NCI-H2196 (cell line): ENCODE measurements at regions not wholly inside any gene's neighbourhood (a gene's known extent, or its start where the extent isn't known, plus 50 kb on each side); places are given as distances from the start of the nearest gene placed in this dataset.
"Not testable (repeated sequence)": the region's sequence is repeated elsewhere in the genome, so short reads cannot be mapped to it uniquely, and the experiment has no call there.

ENCODE experiments used
- DNase-seq: peaks from one replicate; lab custom pipeline; 2025; ENCODE audit not compliant: unreplicated experiment; lab: John Stamatoyannopoulos, UW

GRCh38 chr1:14371771-14372497 is 226.6 kb upstream of the KAZN start:
- DNase-seq, result no peak

- DNase-seq, result no peak
These were observed 226.0 kb upstream of the KAZN start for GRCh38 chr1:14372526-14372925.

GRCh38 chr1:14373081-14373758 is 225.3 kb upstream of the KAZN start:
- no peak for DNase-seq

GRCh38 chr1:14375226-14375625 is 223.3 kb upstream of the KAZN start:
- DNase-seq, result no peak

GRCh38 chr1:14377386-14377785 is 221.1 kb upstream of the KAZN start:
- no peak for DNase-seq

GRCh38 chr1:14380408-14380807 is 218.1 kb upstream of the KAZN start:
- DNase-seq, result no peak

GRCh38 chr1:14390816-14391215 is 207.7 kb upstream of the KAZN start:
- peak; percentile 37 for DNase-seq

GRCh38 chr1:14392161-14392858 is 206.2 kb upstream of the KAZN start:
- DNase-seq, result no peak

- DNase-seq, result no peak
These were observed 205.6 kb upstream of the KAZN start for GRCh38 chr1:14392859-14393365.

- DNase-seq, result no peak
These were observed 202.4 kb upstream of the KAZN start for GRCh38 chr1:14396100-14396499.

- no peak for DNase-seq
These were observed 194.4 kb upstream of the KAZN start for GRCh38 chr1:14403961-14404645.

- no peak for DNase-seq
These were observed 193.6 kb upstream of the KAZN start for GRCh38 chr1:14404862-14405301.

GRCh38 chr1:14412235-14412634 is 186.2 kb upstream of the KAZN start:
- DNase-seq, result no peak

GRCh38 chr1:14413819-14414490 is 184.5 kb upstream of the KAZN start:
- DNase-seq, result no peak

GRCh38 chr1:14415396-14415795 is 183.1 kb upstream of the KAZN start:
- peak; percentile 12 for DNase-seq

GRCh38 chr1:14419778-14420218 is 178.7 kb upstream of the KAZN start:
- DNase-seq, result not testable (repeated sequence)

GRCh38 chr1:14420686-14421085 is 177.8 kb upstream of the KAZN start:
- no peak for DNase-seq

- no peak for DNase-seq
These were observed 177.0 kb upstream of the KAZN start for GRCh38 chr1:14421295-14421976.

GRCh38 chr1:14421977-14422609 is 176.4 kb upstream of the KAZN start:
- no peak for DNase-seq
